ENCODE measurements at regions not wholly inside any gene's neighbourhood (a gene's known extent, or its start where the extent isn't known, plus 50 kb on each side); places are given as distances from the start of the nearest gene placed in this dataset.

DNA sequence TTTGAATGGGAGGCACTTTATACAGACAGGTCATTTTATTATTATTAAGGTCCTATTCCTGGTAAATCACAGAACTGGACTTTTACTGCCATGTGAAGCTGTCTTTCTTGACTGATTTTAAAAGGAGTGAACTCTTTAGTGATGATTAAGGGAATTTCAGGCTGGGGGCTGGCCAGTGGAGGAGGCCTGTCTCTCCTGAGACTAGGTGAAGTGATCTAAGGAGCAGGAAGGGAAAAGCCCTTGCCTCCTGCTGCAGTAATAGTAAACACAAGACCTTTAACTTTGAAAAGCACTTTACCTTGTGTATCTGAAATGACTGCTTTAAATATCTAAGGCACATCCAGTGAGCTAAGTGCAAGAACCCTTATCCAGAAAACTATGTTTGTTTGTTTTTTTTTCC, 118.0 kb upstream of the SPAG17 start:
- Histone ChIP-seq H4K20me1 (ENCODE audit: insufficient read depth, poor library complexity, severe bottlenecking) (no peaks in the 10 kb centered on the region), H3K27me3 (no peaks in the 10 kb centered on the region), H3K4me3 (no peak overlapping the region), H3K4me2 (no peak overlapping the region), H3K79me2 (no peaks in the 10 kb centered on the region), H3K9me2 (replicated peaks; ENCODE audit: insufficient read depth) (no peaks in the 10 kb centered on the region), H2AFZ (no peak overlapping the region), H3K27ac (no peak overlapping the region), H3K4me1 (ENCODE audit: insufficient read depth) (no peaks in the 10 kb centered on the region), H3K9me3 (ENCODE audit: low read depth) (no peaks in the 10 kb centered on the region), H3K36me3 (replicated peaks; ENCODE audit: insufficient read depth, low read depth) (no peaks in the 10 kb centered on the region)
- no peak for DNase-seq (ENCODE audit: low spot score)
- no peak for TF ChIP-seq EZH2phosphoT487 (IDR thresholded peaks at IDR 0.05; ENCODE audit: low read depth, severe bottlenecking, unreplicated experiment)
- TF ChIP-seq EZH2 (IDR thresholded peaks at IDR 0.05; ENCODE audit: borderline replicate concordance): no peak

DNA sequence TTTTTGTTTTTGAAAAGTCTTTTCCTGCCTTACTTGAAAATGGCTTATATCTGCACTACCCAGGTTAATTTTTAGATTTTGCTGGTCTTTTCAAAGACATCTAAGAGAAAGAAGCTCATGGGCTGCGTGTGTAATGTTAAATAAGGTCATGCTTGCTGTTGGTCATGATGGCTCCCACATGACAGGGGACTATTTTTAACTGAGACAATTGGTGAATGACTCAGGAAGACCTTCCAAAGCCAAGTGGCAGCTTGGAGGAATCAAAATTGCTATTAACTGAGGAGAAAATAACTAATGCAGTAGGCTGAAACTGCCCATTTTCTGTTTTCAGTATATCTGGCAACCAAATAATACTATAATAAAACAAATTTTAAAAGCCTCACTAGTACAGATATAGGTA, 117.1 kb upstream of the SPAG17 start:
- WGBS (ENCODE audit: low lambda C conversion rate, missing lambda C conversion rate): 93% methylated on average over 1 of the region's 1 CpG
- no peak overlapping the region for H3K4me2 ChIP-seq

DNA sequence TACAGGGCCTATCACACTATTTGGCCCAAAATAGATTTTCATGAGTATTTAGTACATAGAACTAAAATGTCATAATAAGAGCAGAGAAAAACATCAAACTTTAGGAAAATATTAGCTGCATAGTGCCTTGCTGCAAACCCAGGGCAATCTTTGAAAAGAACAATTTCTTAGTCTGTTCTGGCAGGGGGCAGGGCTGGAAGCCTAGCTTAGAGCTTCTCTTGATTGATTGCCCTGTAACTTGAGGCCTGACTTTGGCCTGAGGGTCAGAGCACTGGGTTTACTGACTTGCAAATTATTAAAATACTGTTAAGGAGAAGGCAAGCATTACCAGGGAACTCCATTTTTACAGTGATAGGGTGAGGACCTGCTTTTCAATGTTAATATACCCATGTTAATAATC, 115.8 kb upstream of the SPAG17 start:
- no peak overlapping the region for H3K4me3 ChIP-seq

More for the DNA sequence above, 117.1 kb upstream of the SPAG17 start:
- no peak overlapping the region for H3K4me3 ChIP-seq
- no peak overlapping the region for H3K27ac ChIP-seq
- no peak for DNase-seq (ENCODE audit: low spot score)
- H4K20me1 ChIP-seq (ENCODE audit: insufficient read depth, poor library complexity, severe bottlenecking): no peaks in the 10 kb centered on the region
- H3K79me2 ChIP-seq: no peaks in the 10 kb centered on the region
- no peak overlapping the region for H2AFZ ChIP-seq
- no peak for TF ChIP-seq EZH2phosphoT487 (IDR thresholded peaks at IDR 0.05; ENCODE audit: low read depth, severe bottlenecking, unreplicated experiment)
- TF ChIP-seq EZH2 (IDR thresholded peaks at IDR 0.05; ENCODE audit: borderline replicate concordance): no peak
- TF ChIP-seq, protein P1, sequence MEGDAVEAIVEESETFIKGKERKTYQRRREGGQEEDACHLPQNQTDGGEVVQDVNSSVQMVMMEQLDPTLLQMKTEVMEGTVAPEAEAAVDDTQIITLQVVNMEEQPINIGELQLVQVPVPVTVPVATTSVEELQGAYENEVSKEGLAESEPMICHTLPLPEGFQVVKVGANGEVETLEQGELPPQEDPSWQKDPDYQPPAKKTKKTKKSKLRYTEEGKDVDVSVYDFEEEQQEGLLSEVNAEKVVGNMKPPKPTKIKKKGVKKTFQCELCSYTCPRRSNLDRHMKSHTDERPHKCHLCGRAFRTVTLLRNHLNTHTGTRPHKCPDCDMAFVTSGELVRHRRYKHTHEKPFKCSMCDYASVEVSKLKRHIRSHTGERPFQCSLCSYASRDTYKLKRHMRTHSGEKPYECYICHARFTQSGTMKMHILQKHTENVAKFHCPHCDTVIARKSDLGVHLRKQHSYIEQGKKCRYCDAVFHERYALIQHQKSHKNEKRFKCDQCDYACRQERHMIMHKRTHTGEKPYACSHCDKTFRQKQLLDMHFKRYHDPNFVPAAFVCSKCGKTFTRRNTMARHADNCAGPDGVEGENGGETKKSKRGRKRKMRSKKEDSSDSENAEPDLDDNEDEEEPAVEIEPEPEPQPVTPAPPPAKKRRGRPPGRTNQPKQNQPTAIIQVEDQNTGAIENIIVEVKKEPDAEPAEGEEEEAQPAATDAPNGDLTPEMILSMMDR (IDR thresholded peaks at IDR 0.05; ENCODE audit: poor library complexity): no peak
- H3K27me3 ChIP-seq: no peaks in the 10 kb centered on the region
- H3K36me3 ChIP-seq (replicated peaks; ENCODE audit: insufficient read depth, low read depth): no peaks in the 10 kb centered on the region
- H3K9me2 ChIP-seq (replicated peaks; ENCODE audit: insufficient read depth): no peaks in the 10 kb centered on the region
- H3K9me3 ChIP-seq (ENCODE audit: low read depth): no peaks in the 10 kb centered on the region
- H3K4me1 ChIP-seq (ENCODE audit: insufficient read depth): no peaks in the 10 kb centered on the region

DNA sequence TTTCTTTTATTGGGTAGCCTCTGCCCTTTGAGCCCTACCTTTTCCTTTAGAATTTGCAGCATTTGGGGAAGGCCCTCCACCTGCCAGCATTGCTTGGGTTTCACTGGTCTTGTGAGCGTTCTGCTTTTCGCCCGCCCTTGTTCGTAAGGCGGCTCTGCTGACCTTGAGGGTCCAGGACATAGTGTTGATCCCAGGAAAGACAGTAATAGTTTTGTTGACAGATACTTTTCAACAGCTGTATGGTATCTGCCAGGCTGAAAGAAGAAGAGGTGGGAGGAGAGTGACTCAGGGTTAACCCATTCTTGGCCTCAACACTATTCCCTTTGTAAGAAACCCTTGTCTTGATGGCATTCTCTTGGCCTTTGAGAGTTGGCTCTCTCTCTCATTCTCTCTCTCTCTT, 113.4 kb upstream of the SPAG17 start:
- Histone ChIP-seq H2AFZ (no peak overlapping the region), H3K4me2 (no peak overlapping the region), H4K20me1 (ENCODE audit: insufficient read depth, poor library complexity, severe bottlenecking) (no peaks in the 10 kb centered on the region), H3K27me3 (no peaks in the 10 kb centered on the region), H3K9me3 (ENCODE audit: low read depth) (no peaks in the 10 kb centered on the region), H3K79me2 (no peaks in the 10 kb centered on the region), H3K4me1 (ENCODE audit: insufficient read depth) (peaks cover 12% of the 10 kb centered on the region), H3K9me2 (replicated peaks; ENCODE audit: insufficient read depth) (no peaks in the 10 kb centered on the region), H3K27ac (no peak overlapping the region), H3K36me3 (replicated peaks; ENCODE audit: insufficient read depth, low read depth) (no peaks in the 10 kb centered on the region), H3K4me3 (no peak overlapping the region)
- 52% methylated on average over 5 of the region's 5 CpGs for WGBS (ENCODE audit: low lambda C conversion rate, missing lambda C conversion rate)
- no peak for DNase-seq (ENCODE audit: low spot score)
- TF ChIP-seq, protein P1 (IDR thresholded peaks at IDR 0.05; ENCODE audit: poor library complexity): no peak

More for the DNA sequence above, 115.8 kb upstream of the SPAG17 start:
- Histone ChIP-seq H3K27me3 (no peaks in the 10 kb centered on the region), H3K9me2 (replicated peaks; ENCODE audit: insufficient read depth) (no peaks in the 10 kb centered on the region), H3K79me2 (no peaks in the 10 kb centered on the region), H3K4me1 (ENCODE audit: insufficient read depth) (peaks cover 5% of the 10 kb centered on the region), H3K36me3 (replicated peaks; ENCODE audit: insufficient read depth, low read depth) (no peaks in the 10 kb centered on the region), H3K9me3 (ENCODE audit: low read depth) (no peaks in the 10 kb centered on the region), H4K20me1 (ENCODE audit: insufficient read depth, poor library complexity, severe bottlenecking) (no peaks in the 10 kb centered on the region), H3K27ac (no peak overlapping the region), H3K4me2 (no peak overlapping the region), H2AFZ (no peak overlapping the region)
- no peak for DNase-seq (ENCODE audit: low spot score)
- TF ChIP-seq EZH2 (IDR thresholded peaks at IDR 0.05; ENCODE audit: borderline replicate concordance): no peak
- no peak for TF ChIP-seq EZH2phosphoT487 (IDR thresholded peaks at IDR 0.05; ENCODE audit: low read depth, severe bottlenecking, unreplicated experiment)
- TF ChIP-seq, protein P1 (IDR thresholded peaks at IDR 0.05; ENCODE audit: poor library complexity): no peak

All from hepatocyte (in vitro differentiated cells).